GM12865 (cell line): ENCODE measurements at regions not wholly inside any gene's neighbourhood (a gene's known extent, or its start where the extent isn't known, plus 50 kb on each side); places are given as distances from the start of the nearest gene placed in this dataset.
"Not testable (repeated sequence)": the region's sequence is repeated elsewhere in the genome, so short reads cannot be mapped to it uniquely, and the experiment has no call there.

Experiments used
- DNase-seq: peaks from one replicate; pipeline ENCODE4 v3.0.0; 2010; ENCODE audit warnings: low read depth
- H3K4me3 ChIP-seq: 2 replicates; pipeline ENCODE4 v1.5.1; 2011; ENCODE audit warnings: mild to moderate bottlenecking, low read depth, low read length, control low read depth
- TF ChIP-seq, protein P1 (sequence below): IDR thresholded peaks from 2 replicates; pipeline ENCODE4 v1.5.1; 2011; ENCODE audit warnings: low read length, control low read depth, low read depth, inconsistent platforms; ENCODE audit not compliant: insufficient read depth; ENCODE audit errors: missing control alignments

DNA sequence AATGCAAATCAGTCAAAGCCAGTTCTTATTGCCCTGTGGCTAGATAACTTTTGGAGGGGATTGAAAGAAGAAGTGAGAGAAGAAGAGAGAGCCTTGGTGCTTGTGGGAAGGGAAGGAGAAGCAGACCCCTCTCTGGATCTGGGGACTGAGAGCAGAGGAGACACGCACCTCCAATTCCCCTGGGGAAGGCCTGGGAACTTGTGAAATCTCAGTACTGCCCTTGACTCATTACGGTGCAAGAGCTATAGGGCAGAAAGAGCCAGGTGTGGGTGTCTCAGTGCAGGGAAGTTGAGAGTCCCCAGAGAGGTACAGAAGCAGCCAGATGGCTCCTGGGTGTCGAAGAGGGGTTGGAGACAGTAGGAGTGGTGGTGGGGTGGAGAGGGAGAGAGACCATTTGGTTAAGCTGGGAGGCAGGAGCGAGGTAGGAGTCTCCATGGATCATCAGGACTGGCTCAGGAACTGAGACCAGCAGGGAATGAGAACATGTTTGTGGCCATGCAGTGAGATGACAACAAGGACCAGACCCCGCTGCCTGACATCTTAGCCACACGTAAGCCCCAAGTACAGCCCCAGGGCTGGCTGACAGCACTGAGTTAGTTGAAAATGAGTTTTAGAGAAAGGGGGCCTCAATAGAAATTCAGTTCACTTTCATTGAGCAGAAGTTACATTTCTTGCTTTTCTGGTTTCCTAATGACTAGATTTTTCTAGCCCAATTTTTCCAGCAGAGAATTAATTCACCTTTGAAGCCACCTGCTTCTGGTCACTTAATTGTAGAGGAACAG lies 238.2 kb downstream of the BUB3 start:
- TF ChIP-seq, protein P1, sequence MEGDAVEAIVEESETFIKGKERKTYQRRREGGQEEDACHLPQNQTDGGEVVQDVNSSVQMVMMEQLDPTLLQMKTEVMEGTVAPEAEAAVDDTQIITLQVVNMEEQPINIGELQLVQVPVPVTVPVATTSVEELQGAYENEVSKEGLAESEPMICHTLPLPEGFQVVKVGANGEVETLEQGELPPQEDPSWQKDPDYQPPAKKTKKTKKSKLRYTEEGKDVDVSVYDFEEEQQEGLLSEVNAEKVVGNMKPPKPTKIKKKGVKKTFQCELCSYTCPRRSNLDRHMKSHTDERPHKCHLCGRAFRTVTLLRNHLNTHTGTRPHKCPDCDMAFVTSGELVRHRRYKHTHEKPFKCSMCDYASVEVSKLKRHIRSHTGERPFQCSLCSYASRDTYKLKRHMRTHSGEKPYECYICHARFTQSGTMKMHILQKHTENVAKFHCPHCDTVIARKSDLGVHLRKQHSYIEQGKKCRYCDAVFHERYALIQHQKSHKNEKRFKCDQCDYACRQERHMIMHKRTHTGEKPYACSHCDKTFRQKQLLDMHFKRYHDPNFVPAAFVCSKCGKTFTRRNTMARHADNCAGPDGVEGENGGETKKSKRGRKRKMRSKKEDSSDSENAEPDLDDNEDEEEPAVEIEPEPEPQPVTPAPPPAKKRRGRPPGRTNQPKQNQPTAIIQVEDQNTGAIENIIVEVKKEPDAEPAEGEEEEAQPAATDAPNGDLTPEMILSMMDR = no peak
- peak; percentile 100 for DNase-seq
- H3K4me3 ChIP-seq = peak overlapping the region; percentile 75

DNA sequence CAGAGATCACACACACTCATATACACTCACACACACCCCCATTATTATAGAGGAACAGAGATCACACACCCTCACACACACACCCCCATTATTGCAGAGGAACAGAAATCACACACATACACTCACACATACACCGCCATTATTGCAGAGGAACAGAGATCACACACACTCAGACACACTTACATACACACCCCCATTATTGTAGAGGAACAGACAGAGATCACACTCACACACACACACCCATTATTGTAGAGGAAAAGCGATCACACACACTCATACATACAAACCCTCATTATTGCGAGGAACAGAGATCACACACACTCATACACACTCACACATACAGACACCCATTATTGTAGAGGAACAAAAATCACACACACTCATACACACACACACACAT lies 239.0 kb downstream of the BUB3 start:
- TF ChIP-seq, protein P1 = no peak
- peak overlapping the region; percentile 75 for H3K4me3 ChIP-seq
- peak; percentile 18 for DNase-seq

DNA sequence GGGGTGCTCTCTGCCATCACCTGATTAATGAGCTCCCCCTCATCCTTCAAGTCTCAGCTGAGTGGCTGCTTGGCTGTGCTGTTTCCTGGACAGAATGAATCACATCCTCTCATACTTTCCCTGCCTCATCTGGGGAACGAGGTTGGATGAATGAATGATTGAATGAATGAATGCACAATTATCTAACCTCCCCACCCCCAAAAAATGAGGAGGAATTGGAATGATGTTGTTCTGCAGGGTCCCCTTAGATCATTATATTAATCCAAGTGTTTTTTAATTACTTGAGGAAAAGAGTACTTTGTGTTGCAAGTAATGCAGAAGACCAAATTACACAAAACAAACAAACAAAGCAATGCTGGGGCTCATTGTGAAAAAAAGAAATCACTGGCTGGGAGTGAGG lies 240.2 kb downstream of the BUB3 start:
- TF ChIP-seq, protein P1 = no peak
- peak overlapping the region; percentile 75 for H3K4me3 ChIP-seq
- no peak for DNase-seq

DNA sequence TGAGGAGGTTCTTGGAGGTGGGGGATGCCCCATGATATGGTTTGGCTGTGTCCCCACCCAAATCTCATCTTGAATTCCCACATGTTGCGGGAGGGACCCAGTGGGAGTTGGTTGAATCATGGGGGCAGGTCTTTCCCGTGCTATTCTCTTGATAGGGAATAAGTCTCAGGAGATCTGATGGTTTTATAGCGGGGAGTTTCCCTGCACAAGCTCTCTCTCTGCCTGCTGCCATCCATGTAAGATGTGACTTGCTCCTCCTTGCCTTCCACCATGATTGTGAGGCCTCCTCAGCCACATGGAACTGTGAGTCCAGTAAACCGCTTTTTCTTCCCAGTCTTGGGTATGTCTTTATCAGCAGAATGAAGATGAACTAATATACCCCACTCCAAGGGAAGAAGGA lies 241.0 kb downstream of the BUB3 start:
- H3K4me3 ChIP-seq, DNase-seq: not testable (repeated sequence)

DNA sequence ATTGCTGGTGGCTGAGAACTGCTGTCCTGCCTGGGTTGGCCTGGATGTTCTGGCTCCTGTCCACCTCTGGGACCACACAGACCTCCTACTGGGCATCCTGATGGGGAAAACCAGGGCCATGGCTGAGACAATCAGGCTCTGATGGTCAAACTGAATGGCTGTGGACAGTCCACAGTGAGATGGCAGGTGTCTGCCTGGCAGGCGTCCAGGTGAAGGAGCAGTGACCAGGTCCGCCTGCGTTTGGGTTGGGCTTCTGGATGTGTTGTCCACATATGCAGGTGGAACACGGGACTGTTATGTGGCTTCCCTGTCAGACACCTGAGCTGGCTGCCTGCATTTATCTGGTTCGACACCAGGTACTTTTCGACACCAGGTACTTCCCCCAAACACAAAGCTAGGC lies 241.7 kb downstream of the BUB3 start:
- H3K4me3 ChIP-seq = no peak overlapping the region
- TF ChIP-seq, protein P1 = no peak
- peak; percentile 38 for DNase-seq

DNA sequence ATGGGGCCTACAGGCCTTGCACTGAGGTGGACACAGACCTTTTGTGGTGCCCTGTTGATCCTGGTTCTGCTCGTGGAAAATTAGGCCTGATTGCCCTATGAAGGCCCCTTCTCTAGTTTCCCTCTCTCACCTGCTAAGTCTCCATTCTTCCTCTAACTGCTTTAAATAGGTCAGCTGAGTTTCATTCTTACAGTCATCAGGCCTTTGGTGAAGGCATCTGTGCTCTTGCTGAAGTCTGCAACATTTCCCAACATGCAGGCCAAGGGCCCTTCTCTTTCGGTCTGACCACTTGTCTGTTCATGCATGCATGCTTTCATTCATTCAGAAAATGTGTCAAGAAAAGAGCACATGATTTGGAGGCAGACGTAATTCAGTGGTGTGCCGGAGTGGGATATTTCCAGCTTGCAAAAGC lies 244.0 kb downstream of the BUB3 start:
- H3K4me3 ChIP-seq = peak overlapping the region; percentile 51
- DNase-seq = peak; percentile 99
- TF ChIP-seq, protein P1 = no peak

DNA sequence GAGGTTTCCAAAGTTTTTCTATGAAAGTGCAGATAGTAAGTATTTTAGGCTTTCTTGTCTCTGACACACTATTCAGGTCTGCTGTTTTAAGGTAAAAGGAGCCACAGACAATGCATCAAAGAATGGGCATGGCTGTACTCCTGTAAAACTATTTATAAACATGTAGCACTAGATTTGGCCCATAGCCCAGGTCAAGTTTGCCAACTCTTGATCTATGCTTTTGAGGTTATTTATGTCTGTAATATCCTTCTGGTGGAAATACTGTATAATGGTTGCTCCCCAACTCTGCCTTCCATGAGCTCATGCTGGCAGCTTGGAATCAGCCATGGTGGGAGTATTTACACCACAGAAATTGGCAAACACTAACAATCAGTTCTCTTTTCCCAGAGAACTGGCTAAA lies 244.6 kb downstream of the BUB3 start:
- TF ChIP-seq, protein P1 = no peak
- H3K4me3 ChIP-seq = peak overlapping the region; percentile 51
- DNase-seq = peak; percentile 56
